SK-N-SH (cell line): ENCODE measurements at regions not wholly inside any gene's neighbourhood (a gene's known extent, or its start where the extent isn't known, plus 50 kb on each side); places are given as distances from the start of the nearest gene placed in this dataset.

Experiments
- CTCF ChIA-PET: fragments of 300-600, 350-600 bp; formaldehyde crosslinking; extraction: SDS; loops from one replicate; lab custom pipeline; 2021; lab: Yijun Ruan, JAX
- POLR2A ChIA-PET: fragments of 350-600 bp; sonication (Branson Sonifier 250); formaldehyde crosslinking; extraction: SDS; loops from one replicate; lab custom pipeline; 2020; ENCODE audit warnings: antibody characterized with exemption, inconsistent platforms; lab: Yijun Ruan, JAX
- DNase-seq: peaks from one replicate; pipeline ENCODE4 v3.0.0; 2012
- H2AFZ ChIP-seq: fragments of 200-600 bp; sonication (generic); 2 replicates; pipeline ENCODE4 v1.8.1; 2016; ENCODE audit warnings: antibody characterized with exemption, mild to moderate bottlenecking, low read depth
- H3F3A ChIP-seq: fragments of 200-600 bp; sonication (generic); replicated peaks from 2 replicates; pipeline ENCODE3; 2016; ENCODE audit warnings: antibody characterized with exemption, mild to moderate bottlenecking; ENCODE audit not compliant: insufficient read depth
- H3K27ac ChIP-seq, 2 experiments: fragments of 200-500 bp in 1 of 2; fragments of 200-600 bp in 1 of 2; sonication (Bioruptor generic) in 1 of 2; sonication (generic), shearing (Covaris generic) in 1 of 2; 2 replicates each; pipeline versions ENCODE4 v1.5.1 to v1.6.1; 2014 to 2016; ENCODE audit warnings: low read depth in 2 of 2, inconsistent platforms in 1 of 2, low read length in 1 of 2, mild to moderate bottlenecking in 1 of 2, mixed read lengths in 1 of 2
- H3K27me3 ChIP-seq: fragments of 200-600 bp; sonication (generic), shearing (Covaris generic); 2 replicates; pipeline ENCODE4 v1.6.1; 2016; ENCODE audit warnings: mixed run types; ENCODE audit not compliant: insufficient read depth
- H3K36me3 ChIP-seq, 2 experiments: fragments of 200-500 bp in 1 of 2; fragments of 200-600 bp in 1 of 2; sonication (Bioruptor generic) in 1 of 2; sonication (generic) in 1 of 2; replicated peaks in 1 of 2; 2 replicates each; pipeline versions ENCODE3 to v1.5.1; 2014 to 2016; ENCODE audit warnings: low read length in 1 of 2, mild to moderate bottlenecking in 1 of 2; ENCODE audit not compliant: insufficient read depth in 2 of 2, control insufficient read depth in 1 of 2
- H3K4me1 ChIP-seq, 2 experiments: fragments of 200-500 bp in 1 of 2; fragments of 200-600 bp in 1 of 2; sonication (Bioruptor generic) in 1 of 2; sonication (generic), shearing (Covaris generic) in 1 of 2; 2 replicates each; pipeline versions ENCODE4 v1.5.1 to v1.6.1; 2014 to 2016; ENCODE audit warnings: low read depth in 1 of 2, low read length in 1 of 2, mixed run types in 1 of 2; ENCODE audit not compliant: insufficient read depth in 2 of 2, control insufficient read depth in 1 of 2
- H3K4me2 ChIP-seq: fragments of 200-600 bp; sonication (generic), shearing (Covaris generic); 2 replicates; pipeline ENCODE4 v1.6.1; 2017; ENCODE audit warnings: mixed run types
- H3K4me3 ChIP-seq, 2 experiments: fragments of 200-500 bp in 1 of 2; fragments of 200-600 bp in 1 of 2; sonication (Bioruptor generic) in 1 of 2; sonication (generic), shearing (Covaris generic) in 1 of 2; 2 replicates each; pipeline versions ENCODE4 v1.5.1 to v1.8.1; 2014 to 2016; ENCODE audit warnings: low read depth in 2 of 2, inconsistent platforms in 1 of 2, low read length in 1 of 2, mild to moderate bottlenecking in 1 of 2, mixed read lengths in 1 of 2, moderate library complexity in 1 of 2
- H3K79me2 ChIP-seq: fragments of 200-600 bp; sonication (generic); 2 replicates; pipeline ENCODE4 v1.8.1; 2017; ENCODE audit warnings: mild to moderate bottlenecking; ENCODE audit not compliant: insufficient read depth
- H3K9ac ChIP-seq: fragments of 200-600 bp; sonication (generic); 2 replicates; pipeline ENCODE4 v1.6.1; 2017; ENCODE audit warnings: mixed run types
- H3K9me2 ChIP-seq: fragments of 200-600 bp; sonication (generic); 2 replicates; pipeline ENCODE4 v1.6.1; 2017; ENCODE audit warnings: mixed run types
- H3K9me3 ChIP-seq: fragments of 200-600 bp; sonication (generic); 2 replicates; pipeline ENCODE4 v1.6.1; 2017; ENCODE audit warnings: mixed run types, mild to moderate bottlenecking, moderate library complexity
- H4K20me1 ChIP-seq: fragments of 200-600 bp; sonication (generic); 2 replicates; pipeline ENCODE4 v1.6.1; 2017; ENCODE audit warnings: mild to moderate bottlenecking, mixed run types; ENCODE audit not compliant: insufficient read depth
- ELF1 ChIP-seq: IDR thresholded peaks from 2 replicates; pipeline ENCODE4 v1.4.0; 2012
- FOXJ3 ChIP-seq: sonication (generic); formaldehyde crosslinking; IDR thresholded peaks from 2 replicates; pipeline ENCODE4 v1.5.1; 2020; ENCODE audit warnings: mild to moderate bottlenecking, missing genetic modification reagents
- MXI1 ChIP-seq: IDR thresholded peaks from 2 replicates; pipeline ENCODE4 v1.6.1; 2012; ENCODE audit warnings: mild to moderate bottlenecking, low read depth, low read length, improper control_type of control experiment
- NFIC ChIP-seq: IDR thresholded peaks from 2 replicates; pipeline ENCODE4 v1.4.0; 2012; ENCODE audit warnings: borderline replicate concordance
- NRF1 ChIP-seq: IDR thresholded peaks from 2 replicates; pipeline ENCODE4 v1.6.1; 2012; ENCODE audit warnings: low read depth, mild to moderate bottlenecking, low read length
- POLR2AphosphoS5 ChIP-seq: IDR thresholded peaks from 2 replicates; pipeline ENCODE4 v1.6.1; 2012; ENCODE audit warnings: low read depth, low read length
- RFX5 ChIP-seq: IDR thresholded peaks from 2 replicates; pipeline ENCODE4 v1.6.1; 2012; ENCODE audit warnings: mild to moderate bottlenecking, improper control_type of control experiment, low read length
- TAF1 ChIP-seq: IDR thresholded peaks from 2 replicates; pipeline ENCODE4 v1.6.1; 2012; ENCODE audit warnings: low read depth, mild to moderate bottlenecking, low read length, moderate library complexity, borderline replicate concordance
- TEAD4 ChIP-seq: IDR thresholded peaks from 2 replicates; pipeline ENCODE4 v1.4.0; 2012; ENCODE audit warnings: mild to moderate bottlenecking, borderline replicate concordance; ENCODE audit not compliant: insufficient read depth
- WGBS: methylation state at CpG from one replicate; pipeline ENCODE4 v1.1.6; 2017; ENCODE audit warnings: low lambda C conversion rate; 5-methylcytosine and 5-hydroxymethylcytosine counted together
- TF ChIP-seq, protein P1 (sequence below): IDR thresholded peaks from 2 replicates; pipeline ENCODE4 v1.4.0; 2012; ENCODE audit warnings: low read depth
- TF ChIP-seq, protein P2 (sequence below): fragments of 150-350 bp; IDR thresholded peaks from 2 replicates; pipeline ENCODE4 v1.6.1; 2016; ENCODE audit warnings: mild to moderate bottlenecking, low read depth, low read length
- TF ChIP-seq, protein P3 (sequence below): IDR thresholded peaks from 2 replicates; pipeline ENCODE4 v1.4.0; 2012; ENCODE audit warnings: low read depth, borderline replicate concordance
- TF ChIP-seq, protein P4 (sequence below): IDR thresholded peaks from 2 replicates; pipeline ENCODE4 v1.6.1; 2012; ENCODE audit warnings: mild to moderate bottlenecking, low read depth, low read length, moderate library complexity

DNA sequence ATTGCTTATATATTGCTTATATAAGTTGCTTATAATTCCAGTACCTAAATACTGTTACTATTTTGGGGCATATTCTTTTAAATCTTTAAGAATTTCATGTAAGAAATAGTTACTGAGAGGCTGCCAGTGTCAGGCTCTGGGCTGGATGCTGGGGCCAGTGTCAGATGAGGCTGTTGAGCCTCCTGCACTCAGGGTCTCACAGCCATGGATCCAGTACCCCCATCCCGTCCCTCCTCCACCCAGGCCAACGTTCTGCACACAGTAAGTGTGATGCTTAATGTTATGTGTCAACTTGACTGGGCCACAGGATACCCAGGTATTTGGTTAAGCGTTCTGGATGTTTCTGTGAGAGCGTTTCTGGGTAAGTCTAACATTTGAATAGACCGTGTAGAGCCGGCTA, 119.5 kb upstream of the PMEPA1 start:
- no peak overlapping the region for H3K9ac ChIP-seq
- H3K4me3 ChIP-seq = no peak overlapping the region
- no peaks in the 10 kb centered on the region for H3K36me3 ChIP-seq
- H3K9me2 ChIP-seq = no peaks in the 10 kb centered on the region
- H3K4me1 ChIP-seq = peaks cover 0 to 6% of the 10 kb centered on the region in 2 experiments; a peak in 1 of 4 replicates
- H3K9me3 ChIP-seq = no peaks in the 10 kb centered on the region
- TF ChIP-seq TEAD4 (no peak), FOXJ3 (CRISPR knock-in tag) (no peak), NFIC (no peak), ELF1 (no peak), NRF1 (no peak), TAF1 (no peak), RFX5 (no peak), MXI1 (no peak), POLR2AphosphoS5 (no peak)
- TF ChIP-seq, protein P1, sequence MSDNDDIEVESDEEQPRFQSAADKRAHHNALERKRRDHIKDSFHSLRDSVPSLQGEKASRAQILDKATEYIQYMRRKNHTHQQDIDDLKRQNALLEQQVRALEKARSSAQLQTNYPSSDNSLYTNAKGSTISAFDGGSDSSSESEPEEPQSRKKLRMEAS = no peak
- TF ChIP-seq, protein P2, sequence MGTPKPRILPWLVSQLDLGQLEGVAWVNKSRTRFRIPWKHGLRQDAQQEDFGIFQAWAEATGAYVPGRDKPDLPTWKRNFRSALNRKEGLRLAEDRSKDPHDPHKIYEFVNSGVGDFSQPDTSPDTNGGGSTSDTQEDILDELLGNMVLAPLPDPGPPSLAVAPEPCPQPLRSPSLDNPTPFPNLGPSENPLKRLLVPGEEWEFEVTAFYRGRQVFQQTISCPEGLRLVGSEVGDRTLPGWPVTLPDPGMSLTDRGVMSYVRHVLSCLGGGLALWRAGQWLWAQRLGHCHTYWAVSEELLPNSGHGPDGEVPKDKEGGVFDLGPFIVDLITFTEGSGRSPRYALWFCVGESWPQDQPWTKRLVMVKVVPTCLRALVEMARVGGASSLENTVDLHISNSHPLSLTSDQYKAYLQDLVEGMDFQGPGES = no peak
- TF ChIP-seq, protein P3, sequence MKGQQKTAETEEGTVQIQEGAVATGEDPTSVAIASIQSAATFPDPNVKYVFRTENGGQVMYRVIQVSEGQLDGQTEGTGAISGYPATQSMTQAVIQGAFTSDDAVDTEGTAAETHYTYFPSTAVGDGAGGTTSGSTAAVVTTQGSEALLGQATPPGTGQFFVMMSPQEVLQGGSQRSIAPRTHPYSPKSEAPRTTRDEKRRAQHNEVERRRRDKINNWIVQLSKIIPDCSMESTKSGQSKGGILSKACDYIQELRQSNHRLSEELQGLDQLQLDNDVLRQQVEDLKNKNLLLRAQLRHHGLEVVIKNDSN = no peak
- TF ChIP-seq, protein P4, sequence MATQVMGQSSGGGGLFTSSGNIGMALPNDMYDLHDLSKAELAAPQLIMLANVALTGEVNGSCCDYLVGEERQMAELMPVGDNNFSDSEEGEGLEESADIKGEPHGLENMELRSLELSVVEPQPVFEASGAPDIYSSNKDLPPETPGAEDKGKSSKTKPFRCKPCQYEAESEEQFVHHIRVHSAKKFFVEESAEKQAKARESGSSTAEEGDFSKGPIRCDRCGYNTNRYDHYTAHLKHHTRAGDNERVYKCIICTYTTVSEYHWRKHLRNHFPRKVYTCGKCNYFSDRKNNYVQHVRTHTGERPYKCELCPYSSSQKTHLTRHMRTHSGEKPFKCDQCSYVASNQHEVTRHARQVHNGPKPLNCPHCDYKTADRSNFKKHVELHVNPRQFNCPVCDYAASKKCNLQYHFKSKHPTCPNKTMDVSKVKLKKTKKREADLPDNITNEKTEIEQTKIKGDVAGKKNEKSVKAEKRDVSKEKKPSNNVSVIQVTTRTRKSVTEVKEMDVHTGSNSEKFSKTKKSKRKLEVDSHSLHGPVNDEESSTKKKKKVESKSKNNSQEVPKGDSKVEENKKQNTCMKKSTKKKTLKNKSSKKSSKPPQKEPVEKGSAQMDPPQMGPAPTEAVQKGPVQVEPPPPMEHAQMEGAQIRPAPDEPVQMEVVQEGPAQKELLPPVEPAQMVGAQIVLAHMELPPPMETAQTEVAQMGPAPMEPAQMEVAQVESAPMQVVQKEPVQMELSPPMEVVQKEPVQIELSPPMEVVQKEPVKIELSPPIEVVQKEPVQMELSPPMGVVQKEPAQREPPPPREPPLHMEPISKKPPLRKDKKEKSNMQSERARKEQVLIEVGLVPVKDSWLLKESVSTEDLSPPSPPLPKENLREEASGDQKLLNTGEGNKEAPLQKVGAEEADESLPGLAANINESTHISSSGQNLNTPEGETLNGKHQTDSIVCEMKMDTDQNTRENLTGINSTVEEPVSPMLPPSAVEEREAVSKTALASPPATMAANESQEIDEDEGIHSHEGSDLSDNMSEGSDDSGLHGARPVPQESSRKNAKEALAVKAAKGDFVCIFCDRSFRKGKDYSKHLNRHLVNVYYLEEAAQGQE = no peak
- no peaks in the 10 kb centered on the region for H3F3A ChIP-seq
- no peaks in the 10 kb centered on the region for H3K27me3 ChIP-seq
- WGBS = 62% methylated on average over 6 of the region's 6 CpGs
- ChIA-PET CTCF (interaction anchor here (1.2 kb wide), 1 partner anchor 9 kb away, joined by 3 read pairs; no protein-coding TSS in a partner anchor), POLR2A (no interaction called here)
- H3K4me2 ChIP-seq = no peak overlapping the region
- H2AFZ ChIP-seq = no peak overlapping the region
- no peaks in the 10 kb centered on the region for H3K79me2 ChIP-seq
- no peaks in the 10 kb centered on the region for H4K20me1 ChIP-seq
- H3K27ac ChIP-seq = no peak overlapping the region
- no peak for DNase-seq
